Neural crest cell (in vitro differentiated cells): ENCODE measurements at regions not wholly inside any gene's neighbourhood (a gene's known extent, or its start where the extent isn't known, plus 50 kb on each side); places are given as distances from the start of the nearest gene placed in this dataset.

ENCODE experiments used
- DNase-seq: peaks from one replicate; pipeline ENCODE4 v3.0.0; 2021; ENCODE audit warnings: low read depth, mixed read lengths, low spot score
- H3K27ac Mint-ChIP-seq: one replicate; pipeline ENCODE4 v1.8.0; 2021; ENCODE audit warnings: mild to moderate bottlenecking, mixed read lengths; ENCODE audit not compliant: unreplicated experiment
- H3K27me3 Mint-ChIP-seq: 2 replicates; pipeline ENCODE4 v1.8.0; 2021; ENCODE audit warnings: low read depth, mild to moderate bottlenecking, mixed read lengths
- H3K36me3 Mint-ChIP-seq: 2 replicates; pipeline ENCODE4 v1.8.0; 2021; ENCODE audit warnings: low read depth, mild to moderate bottlenecking, mixed read lengths
- H3K4me1 Mint-ChIP-seq: 2 replicates; pipeline ENCODE4 v1.8.0; 2021; ENCODE audit warnings: mixed read lengths
- H3K4me3 Mint-ChIP-seq: one replicate; pipeline ENCODE4 v1.8.0; 2021; ENCODE audit warnings: mild to moderate bottlenecking, mixed read lengths
- H3K9me3 Mint-ChIP-seq: 2 replicates; pipeline ENCODE4 v1.8.0; 2021; ENCODE audit warnings: mixed read lengths
- CTCF ChIP-seq: fragments of 200-600 bp; sonication (generic); conservative IDR thresholded peaks from 2 replicates; pipeline ENCODE4 v1.5.0; 2021; ENCODE audit warnings: antibody characterized with exemption, mild to moderate bottlenecking

- H3K9me3 Mint-ChIP-seq: no peaks in the 10 kb centered on the region
- DNase-seq: no peak
- H3K27me3 Mint-ChIP-seq: no peaks in the 10 kb centered on the region
- H3K4me1 Mint-ChIP-seq: peaks cover 10% of the 10 kb centered on the region
- no peak for TF ChIP-seq CTCF
- no peak overlapping the region for H3K27ac Mint-ChIP-seq
- no peak overlapping the region for H3K4me3 Mint-ChIP-seq
- no peaks in the 10 kb centered on the region for H3K36me3 Mint-ChIP-seq
Observed at GRCh38 chr5:133898440-133898839, 70.0 kb downstream of the C5orf15 start.

GRCh38 chr5:133897431-133897830 lies 71.0 kb downstream of the C5orf15 start:
- no peak for TF ChIP-seq CTCF
- Mint-ChIP-seq H3K27me3 (no peaks in the 10 kb centered on the region), H3K36me3 (no peaks in the 10 kb centered on the region), H3K9me3 (no peaks in the 10 kb centered on the region), H3K27ac (no peak overlapping the region), H3K4me1 (peaks cover 10% of the 10 kb centered on the region), H3K4me3 (no peak overlapping the region)
- DNase-seq: no peak

- Mint-ChIP-seq H3K27ac (no peak overlapping the region), H3K9me3 (no peaks in the 10 kb centered on the region), H3K4me3 (no peak overlapping the region), H3K27me3 (no peaks in the 10 kb centered on the region), H3K36me3 (no peaks in the 10 kb centered on the region), H3K4me1 (peaks cover 10% of the 10 kb centered on the region)
- no peak for TF ChIP-seq CTCF
- no peak for DNase-seq
Observed at GRCh38 chr5:133896873-133897272, 71.6 kb downstream of the C5orf15 start.

GRCh38 chr5:133895979-133896845 lies 72.2 kb downstream of the C5orf15 start:
- peaks cover 10% of the 10 kb centered on the region for H3K4me1 Mint-ChIP-seq
- no peak overlapping the region for H3K27ac Mint-ChIP-seq
- H3K27me3 Mint-ChIP-seq: no peaks in the 10 kb centered on the region
- H3K36me3 Mint-ChIP-seq: no peaks in the 10 kb centered on the region
- TF ChIP-seq CTCF: no peak
- H3K4me3 Mint-ChIP-seq: no peak overlapping the region
- H3K9me3 Mint-ChIP-seq: no peaks in the 10 kb centered on the region
- DNase-seq: no peak

GRCh38 chr5:133894143-133894542 lies 74.3 kb downstream of the C5orf15 start:
- no peak overlapping the region for H3K27ac Mint-ChIP-seq
- H3K36me3 Mint-ChIP-seq: no peaks in the 10 kb centered on the region
- TF ChIP-seq CTCF: no peak
- peaks cover 10% of the 10 kb centered on the region for H3K4me1 Mint-ChIP-seq
- no peak overlapping the region for H3K4me3 Mint-ChIP-seq
- H3K9me3 Mint-ChIP-seq: no peaks in the 10 kb centered on the region
- DNase-seq: no peak
- no peaks in the 10 kb centered on the region for H3K27me3 Mint-ChIP-seq
